SK-N-SH treated with all-trans-retinoic acid at 6 μM for 48 hours (cell line): ENCODE measurements at regions not wholly inside any gene's neighbourhood (a gene's known extent, or its start where the extent isn't known, plus 50 kb on each side); places are given as distances from the start of the nearest gene placed in this dataset.

Experiments used
- ARNTL ChIP-seq: fragments of 450-650 bp; formaldehyde crosslinking; IDR thresholded peaks from 2 replicates; pipeline ENCODE4 v1.5.0; 2020; ENCODE audit warnings: low read depth, mild to moderate bottlenecking, moderate library complexity, borderline replicate concordance
- CREB5 ChIP-seq: fragments of 250-450 bp; sonication (Bioruptor Pico); IDR thresholded peaks from 2 replicates; pipeline ENCODE4 v1.5.1; 2020; ENCODE audit warnings: low read depth, mild to moderate bottlenecking, moderate library complexity
- ESRRG ChIP-seq: fragments of 250-450 bp; sonication (Bioruptor Pico); IDR thresholded peaks from 2 replicates; pipeline ENCODE4 v1.6.1; 2021; ENCODE audit warnings: mild to moderate bottlenecking
- ISL1 ChIP-seq: fragments of 250-450 bp; sonication (Bioruptor Pico); IDR thresholded peaks from 2 replicates; pipeline ENCODE4 v2.1.2; 2022; ENCODE audit warnings: mild to moderate bottlenecking, moderate library complexity
- OSR1 ChIP-seq: fragments of 250-450 bp; sonication (Bioruptor Pico); IDR thresholded peaks from 2 replicates; pipeline ENCODE4 v1.8.0; 2022; ENCODE audit warnings: moderate library complexity, mild to moderate bottlenecking, inconsistent platforms
- PATZ1 ChIP-seq: fragments of 250-450 bp; sonication (Bioruptor Pico); IDR thresholded peaks from 2 replicates; pipeline ENCODE4 v1.8.0; 2020; ENCODE audit warnings: mild to moderate bottlenecking, moderate library complexity, borderline replicate concordance
- PPARA ChIP-seq: fragments of 250-450 bp; sonication (Bioruptor Pico); IDR thresholded peaks from 2 replicates; pipeline ENCODE4 v1.5.0; 2020; ENCODE audit warnings: mild to moderate bottlenecking, borderline replicate concordance
- RARB ChIP-seq: fragments of 250-450 bp; sonication (Bioruptor Pico); IDR thresholded peaks from 2 replicates; pipeline ENCODE4 v1.8.0; 2021; ENCODE audit warnings: mild to moderate bottlenecking, moderate library complexity
- TOX ChIP-seq: fragments of 250-450 bp; sonication (Bioruptor Pico); IDR thresholded peaks from 2 replicates; pipeline ENCODE4 v1.8.0; 2021; ENCODE audit warnings: mild to moderate bottlenecking, moderate library complexity, borderline replicate concordance
- ZFP3 ChIP-seq: fragments of 250-450 bp; sonication (Bioruptor Pico); IDR thresholded peaks from 2 replicates; pipeline ENCODE4 v1.5.0; 2020; ENCODE audit warnings: mild to moderate bottlenecking, moderate library complexity
- ZFP30 ChIP-seq: fragments of 450-650 bp; formaldehyde crosslinking; IDR thresholded peaks from 2 replicates; pipeline ENCODE4 v1.5.0; 2022; ENCODE audit warnings: mild to moderate bottlenecking, moderate library complexity
- ZNF8 ChIP-seq: fragments of 450-650 bp; formaldehyde crosslinking; IDR thresholded peaks from 2 replicates; pipeline ENCODE4 v1.5.0; 2020; ENCODE audit warnings: mild to moderate bottlenecking, moderate library complexity

GRCh38 chrX:13432414-13433297, 112.8 kb upstream of the ATXN3L start:
- no peak for TF ChIP-seq TOX (CRISPR knock-in tag)
- TF ChIP-seq PPARA (CRISPR knock-in tag) = no peak
- TF ChIP-seq ARNTL (CRISPR knock-in tag) = no peak
- TF ChIP-seq PATZ1 (CRISPR knock-in tag) = no peak
- TF ChIP-seq ESRRG (CRISPR knock-in tag) = no peak
- no peak for TF ChIP-seq CREB5 (CRISPR knock-in tag)
- TF ChIP-seq RARB (CRISPR knock-in tag) = no peak
- no peak for TF ChIP-seq ZFP3 (CRISPR knock-in tag)
- TF ChIP-seq OSR1 (CRISPR knock-in tag) = no peak
- peak; percentile 15; the same call in 1 of the 2 replicates for TF ChIP-seq ISL1 (CRISPR knock-in tag)
- TF ChIP-seq ZFP30 (CRISPR knock-in tag) = no peak
- no peak for TF ChIP-seq ZNF8 (CRISPR knock-in tag)
